Hepatocyte (in vitro differentiated cells): ENCODE measurements at regions not wholly inside any gene's neighbourhood (a gene's known extent, or its start where the extent isn't known, plus 50 kb on each side); places are given as distances from the start of the nearest gene placed in this dataset.

ENCODE experiments used
- DNase-seq: peaks from one replicate; pipeline ENCODE4 v3.0.0-alpha.2; 2016; ENCODE audit warnings: low spot score
- H2AFZ ChIP-seq: fragments of 200-600 bp; sonication (generic); 2 replicates; pipeline ENCODE4 v1.6.0; 2016; ENCODE audit warnings: antibody characterized with exemption, mild to moderate bottlenecking
- H3K27ac ChIP-seq: fragments of 200-600 bp; sonication (generic); 2 replicates; pipeline ENCODE4 v1.5.1; 2016; ENCODE audit warnings: mild to moderate bottlenecking
- H3K27me3 ChIP-seq: fragments of 200-600 bp; sonication (generic); 2 replicates; pipeline ENCODE4 v1.6.1; 2016
- H3K36me3 ChIP-seq: fragments of 200-600 bp; sonication (generic); replicated peaks from 2 replicates; pipeline ENCODE4 v1.5.1; 2016; ENCODE audit warnings: low read depth; ENCODE audit not compliant: insufficient read depth
- H3K4me1 ChIP-seq: fragments of 200-600 bp; sonication (generic); 2 replicates; pipeline ENCODE4 v1.5.1; 2016; ENCODE audit warnings: mild to moderate bottlenecking, moderate library complexity; ENCODE audit not compliant: insufficient read depth
- H3K4me2 ChIP-seq: fragments of 200-600 bp; sonication (generic); 2 replicates; pipeline ENCODE4 v1.6.0; 2016
- H3K4me3 ChIP-seq: fragments of 200-600 bp; sonication (generic); 2 replicates; pipeline ENCODE4 v1.5.1; 2016; ENCODE audit warnings: mild to moderate bottlenecking
- H3K79me2 ChIP-seq: fragments of 200-600 bp; sonication (generic); 2 replicates; pipeline ENCODE4 v1.6.0; 2017; ENCODE audit warnings: mild to moderate bottlenecking
- H3K9me2 ChIP-seq: fragments of 200-600 bp; sonication (generic); replicated peaks from 2 replicates; pipeline ENCODE4 v1.6.0; 2017; ENCODE audit warnings: mild to moderate bottlenecking; ENCODE audit not compliant: insufficient read depth
- H3K9me3 ChIP-seq: fragments of 200-600 bp; sonication (generic); 2 replicates; pipeline ENCODE4 v1.5.1; 2016; ENCODE audit warnings: low read depth, mild to moderate bottlenecking
- H4K20me1 ChIP-seq: fragments of 200-600 bp; sonication (generic); 2 replicates; pipeline ENCODE4 v1.6.0; 2016; ENCODE audit warnings: mild to moderate bottlenecking; ENCODE audit not compliant: insufficient read depth, poor library complexity, severe bottlenecking
- CTCF ChIP-seq: fragments of 200-600 bp; sonication (generic); IDR thresholded peaks from 2 replicates; pipeline ENCODE4 v1.5.1; 2016; ENCODE audit warnings: antibody characterized with exemption, mild to moderate bottlenecking; ENCODE audit not compliant: poor library complexity
- EZH2 ChIP-seq: fragments of 200-600 bp; sonication (generic); IDR thresholded peaks from 2 replicates; pipeline ENCODE4 v1.6.1; 2016; ENCODE audit warnings: antibody characterized with exemption, mild to moderate bottlenecking, borderline replicate concordance
- EZH2phosphoT487 ChIP-seq: fragments of 200-600 bp; sonication (generic); IDR thresholded peaks from one replicate; pipeline ENCODE4 v1.6.1; 2018; ENCODE audit warnings: antibody characterized with exemption, mild to moderate bottlenecking, low read depth, moderate library complexity; ENCODE audit not compliant: unreplicated experiment, severe bottlenecking
- WGBS: methylation state at CpG from one replicate; pipeline ENCODE4 v1.1.6; 2016; ENCODE audit warnings: low lambda C conversion rate; ENCODE audit errors: missing lambda C conversion rate; 5-methylcytosine and 5-hydroxymethylcytosine counted together

GRCh38 chr6:104428184-104428583 is 431.5 kb downstream of the HACE1 start:
- no peaks in the 10 kb centered on the region for H3K9me3 ChIP-seq
- H3K79me2 ChIP-seq: no peaks in the 10 kb centered on the region
- WGBS: 55% methylated on average over 1 of the region's 1 CpG
- no peak overlapping the region for H2AFZ ChIP-seq
- no peak overlapping the region for H3K4me2 ChIP-seq
- no peaks in the 10 kb centered on the region for H3K27me3 ChIP-seq
- H3K9me2 ChIP-seq: no peaks in the 10 kb centered on the region
- no peak overlapping the region for H3K4me3 ChIP-seq
- H4K20me1 ChIP-seq: no peaks in the 10 kb centered on the region
- no peak for DNase-seq
- TF ChIP-seq EZH2 (no peak), EZH2phosphoT487 (no peak), CTCF (no peak)
- no peaks in the 10 kb centered on the region for H3K4me1 ChIP-seq
- H3K36me3 ChIP-seq: no peaks in the 10 kb centered on the region
- no peak overlapping the region for H3K27ac ChIP-seq

GRCh38 chr6:104423691-104424090 is 436.0 kb downstream of the HACE1 start:
- Histone ChIP-seq H3K9me2 (no peaks in the 10 kb centered on the region), H3K79me2 (no peaks in the 10 kb centered on the region), H3K36me3 (no peaks in the 10 kb centered on the region)

GRCh38 chr6:104421650-104422049 is 438.1 kb downstream of the HACE1 start:
- Histone ChIP-seq H2AFZ (no peak overlapping the region), H3K4me1 (no peaks in the 10 kb centered on the region), H3K27me3 (no peaks in the 10 kb centered on the region), H3K9me2 (no peaks in the 10 kb centered on the region), H3K79me2 (no peaks in the 10 kb centered on the region), H3K4me2 (no peak overlapping the region), H3K4me3 (no peak overlapping the region), H4K20me1 (no peaks in the 10 kb centered on the region), H3K9me3 (no peaks in the 10 kb centered on the region), H3K36me3 (no peaks in the 10 kb centered on the region), H3K27ac (no peak overlapping the region)
- TF ChIP-seq CTCF (no peak), EZH2phosphoT487 (no peak), EZH2 (no peak)
- no peak for DNase-seq
- WGBS: 70% methylated on average over 4 of the region's 4 CpGs

More at GRCh38 chr6:104423691-104424090, 436.0 kb downstream of the HACE1 start:
- Histone ChIP-seq H3K4me3 (no peak overlapping the region), H3K9me3 (no peaks in the 10 kb centered on the region), H4K20me1 (no peaks in the 10 kb centered on the region), H3K27ac (no peak overlapping the region), H3K4me1 (no peaks in the 10 kb centered on the region), H3K27me3 (no peaks in the 10 kb centered on the region), H3K4me2 (no peak overlapping the region), H2AFZ (no peak overlapping the region)
- DNase-seq: no peak
- no peak for TF ChIP-seq EZH2
- no peak for TF ChIP-seq EZH2phosphoT487
- no peak for TF ChIP-seq CTCF
- WGBS: 85% methylated on average over 2 of the region's 2 CpGs

- TF ChIP-seq EZH2: no peak
- TF ChIP-seq CTCF: no peak
- no peak for TF ChIP-seq EZH2phosphoT487
- no peaks in the 10 kb centered on the region for H3K9me2 ChIP-seq
- no peaks in the 10 kb centered on the region for H3K79me2 ChIP-seq
- no peaks in the 10 kb centered on the region for H3K27me3 ChIP-seq
- no peaks in the 10 kb centered on the region for H3K4me1 ChIP-seq
- no peaks in the 10 kb centered on the region for H3K36me3 ChIP-seq
- H3K9me3 ChIP-seq: no peaks in the 10 kb centered on the region
- DNase-seq: no peak
- H3K4me2 ChIP-seq: no peak overlapping the region
- no peak overlapping the region for H3K27ac ChIP-seq
- H2AFZ ChIP-seq: no peak overlapping the region
- 92% methylated on average over 3 of the region's 3 CpGs for WGBS
- H3K4me3 ChIP-seq: no peak overlapping the region
- H4K20me1 ChIP-seq: no peaks in the 10 kb centered on the region
Measured at GRCh38 chr6:104418839-104419238, 440.9 kb downstream of the HACE1 start.
